PC-3 (cell line): ENCODE measurements at regions not wholly inside any gene's neighbourhood (a gene's known extent, or its start where the extent isn't known, plus 50 kb on each side); places are given as distances from the start of the nearest gene placed in this dataset.

Experiments used
- CTCF ChIP-seq: fragments of 300-600 bp; sonication (generic); conservative IDR thresholded peaks from 2 replicates; pipeline ENCODE4 v1.5.1; 2017; ENCODE audit warnings: antibody characterized with exemption, low read depth, mild to moderate bottlenecking, low read length
- EZH2 ChIP-seq: fragments of 300-600 bp; sonication (generic); IDR thresholded peaks from one replicate; pipeline ENCODE4 v1.6.1; 2017; ENCODE audit warnings: antibody characterized with exemption, mild to moderate bottlenecking, low read length; ENCODE audit not compliant: unreplicated experiment
- EZH2phosphoT487 ChIP-seq: fragments of 300-600 bp; sonication (generic); IDR thresholded peaks from 2 replicates; pipeline ENCODE4 v1.6.1; 2018; ENCODE audit warnings: mild to moderate bottlenecking, antibody characterized with exemption, low read length, borderline replicate concordance

- no peak for TF ChIP-seq CTCF
- no peak for TF ChIP-seq EZH2phosphoT487
- no peak for TF ChIP-seq EZH2
These were observed 599.9 kb upstream of the RGS18 start for GRCh38 chr1:191558379-191558778.
